Suprapubic skin (tissue), 4 donors: ENCODE measurements at regions not wholly inside any gene's neighbourhood (a gene's known extent, or its start where the extent isn't known, plus 50 kb on each side); places are given as distances from the start of the nearest gene placed in this dataset.

ENCODE experiments used
- DNase-seq, 2 donors: peaks; one replicate each; pipeline ENCODE4 v3.0.0-alpha.2; 2019; ENCODE audit warnings: low spot score in 2 of 2
- H3K27ac ChIP-seq: fragments of 200-600 bp; sonication (generic); one replicate; pipeline ENCODE4 v1.5.1; 2019
- H3K27me3 ChIP-seq: fragments of 200-600 bp; sonication (generic); one replicate; pipeline ENCODE4 v1.5.1; 2019
- H3K36me3 ChIP-seq: fragments of 200-600 bp; sonication (generic); one replicate; pipeline ENCODE4 v1.5.1; 2019
- H3K4me1 ChIP-seq: fragments of 200-600 bp; sonication (generic); one replicate; pipeline ENCODE4 v1.5.1; 2019
- H3K4me3 ChIP-seq: fragments of 200-600 bp; sonication (generic); one replicate; pipeline ENCODE4 v1.5.1; 2019; ENCODE audit warnings: mild to moderate bottlenecking
- H3K9me3 ChIP-seq: fragments of 200-600 bp; sonication (generic); one replicate; pipeline ENCODE4 v1.5.1; 2019
- CTCF ChIP-seq, 2 donors: fragments of 200-600 bp in 1 of 2; fragments of 450-650 bp in 1 of 2; sonication (generic) in 1 of 2; IDR thresholded peaks; one replicate each; pipeline ENCODE4 v1.5.1; 2016 to 2019; ENCODE audit warnings: antibody characterized with exemption in 2 of 2, mild to moderate bottlenecking in 1 of 2, moderate library complexity in 1 of 2
- EP300 ChIP-seq: sonication (generic); formaldehyde crosslinking; IDR thresholded peaks from one replicate; pipeline ENCODE4 v1.6.1; 2017; ENCODE audit warnings: antibody characterized with exemption
- POLR2A ChIP-seq, 2 donors: fragments of 450-650 bp; IDR thresholded peaks; one replicate each; pipeline ENCODE4 v1.6.1; 2017; ENCODE audit warnings: antibody characterized with exemption in 2 of 2, mild to moderate bottlenecking in 2 of 2, moderate library complexity in 2 of 2
- POLR2AphosphoS5 ChIP-seq, 3 donors: sonication (generic); formaldehyde crosslinking; IDR thresholded peaks; one replicate each; pipeline ENCODE4 v1.6.1; 2017; ENCODE audit warnings: antibody characterized with exemption in 3 of 3
- WGBS: methylation state at CpG from one replicate; pipeline ENCODE4 v1.1.5; 2018; 5-methylcytosine and 5-hydroxymethylcytosine counted together

GRCh38 chrX:128582036-128582435 is 529.8 kb upstream of the ACTRT1 start:
- H3K4me1 ChIP-seq = no peaks in the 10 kb centered on the region
- no peak for DNase-seq
- no peaks in the 10 kb centered on the region for H3K27me3 ChIP-seq
- TF ChIP-seq POLR2AphosphoS5 (IDR thresholded peaks at IDR 0.05) (no peak), POLR2A (IDR thresholded peaks at IDR 0.05) (no peak), CTCF (IDR thresholded peaks at IDR 0.05) (no peak), EP300 (no peak)
- WGBS = 62% methylated on average over 6 of the region's 6 CpGs
- H3K4me3 ChIP-seq = no peak overlapping the region
- H3K9me3 ChIP-seq = no peaks in the 10 kb centered on the region
- no peak overlapping the region for H3K27ac ChIP-seq
- H3K36me3 ChIP-seq = no peaks in the 10 kb centered on the region

GRCh38 chrX:128581615-128582014 is 529.4 kb upstream of the ACTRT1 start:
- WGBS = 66% methylated on average over 2 of the region's 2 CpGs
- Histone ChIP-seq H3K4me1 (no peaks in the 10 kb centered on the region), H3K4me3 (no peak overlapping the region), H3K36me3 (no peaks in the 10 kb centered on the region), H3K27ac (no peak overlapping the region), H3K9me3 (no peaks in the 10 kb centered on the region), H3K27me3 (no peaks in the 10 kb centered on the region)
- DNase-seq = no peak
- TF ChIP-seq POLR2A (IDR thresholded peaks at IDR 0.05) (no peak), POLR2AphosphoS5 (IDR thresholded peaks at IDR 0.05) (no peak), CTCF (IDR thresholded peaks at IDR 0.05) (no peak), EP300 (no peak)

- Histone ChIP-seq H3K4me1 (no peaks in the 10 kb centered on the region), H3K27me3 (no peaks in the 10 kb centered on the region), H3K9me3 (no peaks in the 10 kb centered on the region), H3K27ac (no peak overlapping the region), H3K36me3 (no peaks in the 10 kb centered on the region), H3K4me3 (no peak overlapping the region)
- DNase-seq = no peak
- 96% methylated on average over 5 of the region's 5 CpGs for WGBS
- no peak for TF ChIP-seq CTCF (IDR thresholded peaks at IDR 0.05)
- no peak for TF ChIP-seq POLR2AphosphoS5 (IDR thresholded peaks at IDR 0.05)
- TF ChIP-seq POLR2A (IDR thresholded peaks at IDR 0.05) = no peak
- TF ChIP-seq EP300 = no peak
Measured at GRCh38 chrX:128543114-128543513, 490.9 kb upstream of the ACTRT1 start.

- DNase-seq = no peak
- no peaks in the 10 kb centered on the region for H3K27me3 ChIP-seq
- no peak overlapping the region for H3K27ac ChIP-seq
- no peaks in the 10 kb centered on the region for H3K36me3 ChIP-seq
- no peak overlapping the region for H3K4me3 ChIP-seq
- 51% methylated on average over 3 of the region's 3 CpGs for WGBS
- no peaks in the 10 kb centered on the region for H3K4me1 ChIP-seq
- no peaks in the 10 kb centered on the region for H3K9me3 ChIP-seq
- TF ChIP-seq POLR2A (IDR thresholded peaks at IDR 0.05) = no peak
- no peak for TF ChIP-seq POLR2AphosphoS5 (IDR thresholded peaks at IDR 0.05)
- TF ChIP-seq EP300 = no peak
- TF ChIP-seq CTCF (IDR thresholded peaks at IDR 0.05) = no peak
Measured at GRCh38 chrX:128518508-128518907, 466.3 kb upstream of the ACTRT1 start.

- TF ChIP-seq POLR2A (IDR thresholded peaks at IDR 0.05) (no peak), CTCF (IDR thresholded peaks at IDR 0.05) (no peak), POLR2AphosphoS5 (IDR thresholded peaks at IDR 0.05) (no peak), EP300 (no peak)
- 70% methylated on average over 2 of the region's 3 CpGs for WGBS
- H3K4me1 ChIP-seq = no peaks in the 10 kb centered on the region
Measured at GRCh38 chrX:128517691-128518090, 465.5 kb upstream of the ACTRT1 start.

More at GRCh38 chrX:128517691-128518090, 465.5 kb upstream of the ACTRT1 start:
- H3K27ac ChIP-seq = no peak overlapping the region
- no peaks in the 10 kb centered on the region for H3K9me3 ChIP-seq
- H3K4me3 ChIP-seq = no peak overlapping the region
- H3K27me3 ChIP-seq = no peaks in the 10 kb centered on the region
- H3K36me3 ChIP-seq = no peaks in the 10 kb centered on the region
- no peak for DNase-seq
